H7 (cell line): ENCODE measurements at regions not wholly inside any gene's neighbourhood (a gene's known extent, or its start where the extent isn't known, plus 50 kb on each side); places are given as distances from the start of the nearest gene placed in this dataset.
A peak's percentile ranks its signal among the peaks of the same experiment; 100 is the strongest.

Source experiments
- DNase-seq: peaks from one replicate; pipeline ENCODE4 v3.0.0; 2012
- H3K27me3 ChIP-seq: 2 replicates; pipeline ENCODE4 v1.6.0; 2011; ENCODE audit warnings: mild to moderate bottlenecking, low read length; ENCODE audit not compliant: control insufficient read depth, insufficient read depth
- H3K36me3 ChIP-seq: replicated peaks from 2 replicates; pipeline ENCODE4 v1.5.1; 2011; ENCODE audit warnings: low read length; ENCODE audit not compliant: control insufficient read depth, insufficient read depth
- H3K4me3 ChIP-seq: 2 replicates; pipeline ENCODE4 v1.5.1; 2011; ENCODE audit warnings: low read depth, mild to moderate bottlenecking, control low read depth, low read length, moderate library complexity; ENCODE audit not compliant: insufficient read depth

GRCh38 chr20:39243962-39244361 lies 281.8 kb downstream of the DHX35 start:
- DNase-seq: no peak
- no peak overlapping the region for H3K4me3 ChIP-seq
- no peaks in the 10 kb centered on the region for H3K27me3 ChIP-seq
- H3K36me3 ChIP-seq: no peaks in the 10 kb centered on the region

GRCh38 chr20:39242614-39243013 lies 280.5 kb downstream of the DHX35 start:
- H3K4me3 ChIP-seq: no peak overlapping the region
- H3K27me3 ChIP-seq: no peaks in the 10 kb centered on the region
- DNase-seq: no peak
- no peaks in the 10 kb centered on the region for H3K36me3 ChIP-seq

- no peak overlapping the region for H3K4me3 ChIP-seq
- no peak for DNase-seq
- H3K36me3 ChIP-seq: no peaks in the 10 kb centered on the region
These were observed 272.5 kb downstream of the DHX35 start for GRCh38 chr20:39234520-39235095.

GRCh38 chr20:39233755-39234154 lies 271.6 kb downstream of the DHX35 start:
- H3K4me3 ChIP-seq: no peak overlapping the region
- DNase-seq: no peak

More at GRCh38 chr20:39234520-39235095, 272.5 kb downstream of the DHX35 start:
- H3K27me3 ChIP-seq: no peaks in the 10 kb centered on the region

DNA sequence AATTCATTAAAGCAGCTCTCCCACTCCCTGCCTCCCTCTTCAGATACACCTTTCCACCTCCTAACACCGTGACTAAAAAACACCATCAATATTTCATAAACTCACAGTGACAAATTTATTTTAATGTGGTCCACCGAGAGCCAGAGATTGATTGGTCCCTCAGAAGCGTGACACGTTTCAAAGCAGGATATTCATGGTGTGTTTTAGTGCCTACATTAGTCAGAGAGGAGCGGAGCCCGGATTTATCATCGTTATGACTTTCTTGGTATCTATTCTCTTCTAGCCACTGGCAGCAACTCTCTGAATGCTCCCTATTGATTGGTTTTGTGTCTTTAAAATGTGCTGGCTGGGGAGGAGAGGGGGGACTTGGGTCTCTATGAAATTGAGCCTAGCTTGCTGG lies 265.3 kb downstream of the DHX35 start:
- no peak for DNase-seq
- Histone ChIP-seq H3K27me3 (no peaks in the 10 kb centered on the region), H3K36me3 (no peaks in the 10 kb centered on the region), H3K4me3 (no peak overlapping the region)

More at GRCh38 chr20:39233755-39234154, 271.6 kb downstream of the DHX35 start:
- Histone ChIP-seq H3K27me3 (no peaks in the 10 kb centered on the region), H3K36me3 (no peaks in the 10 kb centered on the region)

DNA sequence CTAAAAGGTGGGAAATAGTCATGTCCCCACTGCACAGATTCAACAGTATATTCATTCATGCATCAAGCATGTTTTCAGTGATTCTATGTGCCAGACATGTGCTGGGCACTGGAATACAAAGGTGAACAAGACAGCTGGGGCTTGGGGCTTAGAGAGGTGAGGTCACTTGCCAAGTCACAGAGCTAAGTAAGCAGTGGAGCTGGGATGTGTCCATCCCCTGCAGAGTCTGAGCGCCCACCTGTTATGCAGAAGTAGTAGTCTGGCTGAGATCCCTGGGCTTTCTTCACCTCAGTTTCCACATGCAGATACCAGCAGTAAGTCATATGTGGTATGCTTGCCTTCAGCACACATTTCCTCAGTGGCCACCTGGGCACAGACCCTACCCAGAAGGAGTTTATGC lies 263.8 kb downstream of the DHX35 start:
- DNase-seq: no peak
- no peaks in the 10 kb centered on the region for H3K36me3 ChIP-seq
- H3K4me3 ChIP-seq: no peak overlapping the region
- no peaks in the 10 kb centered on the region for H3K27me3 ChIP-seq

DNA sequence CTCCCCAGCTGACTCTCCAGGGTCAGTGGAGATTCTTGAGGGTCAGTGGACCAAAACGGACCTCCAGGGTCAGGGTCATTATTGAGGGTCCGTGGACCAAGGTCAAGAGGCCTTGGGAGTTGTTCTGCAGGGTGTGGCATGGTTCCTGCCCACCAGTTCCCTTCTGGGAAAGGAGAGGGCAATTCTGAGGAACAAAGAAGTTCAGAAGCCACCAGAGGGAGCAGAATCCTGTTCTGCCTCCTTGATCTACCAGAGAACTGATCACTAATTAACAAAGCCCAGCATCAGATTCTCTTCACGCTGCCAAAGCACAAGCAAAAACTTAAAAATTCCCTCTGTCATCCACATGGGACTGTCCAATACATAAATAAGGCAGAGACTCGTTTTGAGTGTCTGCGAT lies 263.4 kb downstream of the DHX35 start:
- Histone ChIP-seq H3K36me3 (no peaks in the 10 kb centered on the region), H3K27me3 (no peaks in the 10 kb centered on the region), H3K4me3 (no peak overlapping the region)
- DNase-seq: no peak

GRCh38 chr20:39222101-39222500 lies 260.0 kb downstream of the DHX35 start:
- Histone ChIP-seq H3K4me3 (no peak overlapping the region), H3K27me3 (peaks cover 3% of the 10 kb centered on the region; the same call in 1 of the 2 replicates), H3K36me3 (no peaks in the 10 kb centered on the region)
- DNase-seq: no peak

DNA sequence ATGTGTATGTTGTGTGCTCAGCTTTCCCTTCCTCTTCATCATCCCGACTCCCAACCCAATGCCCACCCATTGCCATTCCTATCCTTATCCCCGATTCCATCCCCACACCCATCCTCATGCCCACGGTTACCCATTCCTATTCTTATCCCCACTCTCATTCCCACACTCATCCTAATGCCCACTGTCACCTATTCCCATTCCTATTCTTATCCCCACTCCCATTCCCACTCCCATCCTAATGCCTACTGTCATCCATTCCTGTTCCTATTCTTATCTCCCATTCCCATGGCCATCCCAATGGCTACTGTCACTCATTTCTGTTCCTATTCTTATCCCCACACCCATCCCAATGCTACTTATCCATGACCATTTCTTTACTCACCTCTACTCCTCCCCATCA lies 254.1 kb downstream of the DHX35 start:
- H3K36me3 ChIP-seq: no peaks in the 10 kb centered on the region
- DNase-seq: no peak
- H3K4me3 ChIP-seq: no peak overlapping the region
- peaks cover 7% of the 10 kb centered on the region; the same call in 1 of the 2 replicates for H3K27me3 ChIP-seq

DNA sequence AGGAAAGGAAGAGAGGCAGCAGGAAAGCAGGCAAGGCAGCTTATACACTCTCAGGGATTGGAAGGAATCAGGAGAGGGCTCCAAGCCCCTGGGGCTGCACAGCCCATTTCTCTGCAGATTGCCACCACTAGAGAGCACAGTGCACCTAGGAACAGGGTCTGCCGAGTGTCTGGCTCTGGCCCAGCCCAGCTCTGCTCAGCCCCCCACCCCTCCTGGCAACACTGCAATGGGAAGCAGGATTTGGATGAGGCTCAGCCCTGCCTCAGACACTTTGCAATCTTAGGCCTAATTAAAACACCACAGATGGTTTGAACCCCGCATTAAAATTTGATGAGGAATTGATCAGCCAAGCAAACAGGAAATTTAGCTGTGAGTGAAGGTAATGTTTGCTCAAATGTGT lies 252.7 kb downstream of the DHX35 start:
- Histone ChIP-seq H3K4me3 (no peak overlapping the region), H3K36me3 (no peaks in the 10 kb centered on the region), H3K27me3 (peaks cover 7% of the 10 kb centered on the region)
- peak; percentile 29 for DNase-seq

GRCh38 chr20:39213476-39214145 lies 251.5 kb downstream of the DHX35 start:
- no peak for DNase-seq
- peaks cover 7% of the 10 kb centered on the region for H3K27me3 ChIP-seq
- H3K4me3 ChIP-seq: no peak overlapping the region
- no peaks in the 10 kb centered on the region for H3K36me3 ChIP-seq

- no peak overlapping the region for H3K4me3 ChIP-seq
- H3K36me3 ChIP-seq: no peaks in the 10 kb centered on the region
- peaks cover 7% of the 10 kb centered on the region for H3K27me3 ChIP-seq
- no peak for DNase-seq
These were observed 249.1 kb downstream of the DHX35 start for GRCh38 chr20:39211060-39211748.

DNA sequence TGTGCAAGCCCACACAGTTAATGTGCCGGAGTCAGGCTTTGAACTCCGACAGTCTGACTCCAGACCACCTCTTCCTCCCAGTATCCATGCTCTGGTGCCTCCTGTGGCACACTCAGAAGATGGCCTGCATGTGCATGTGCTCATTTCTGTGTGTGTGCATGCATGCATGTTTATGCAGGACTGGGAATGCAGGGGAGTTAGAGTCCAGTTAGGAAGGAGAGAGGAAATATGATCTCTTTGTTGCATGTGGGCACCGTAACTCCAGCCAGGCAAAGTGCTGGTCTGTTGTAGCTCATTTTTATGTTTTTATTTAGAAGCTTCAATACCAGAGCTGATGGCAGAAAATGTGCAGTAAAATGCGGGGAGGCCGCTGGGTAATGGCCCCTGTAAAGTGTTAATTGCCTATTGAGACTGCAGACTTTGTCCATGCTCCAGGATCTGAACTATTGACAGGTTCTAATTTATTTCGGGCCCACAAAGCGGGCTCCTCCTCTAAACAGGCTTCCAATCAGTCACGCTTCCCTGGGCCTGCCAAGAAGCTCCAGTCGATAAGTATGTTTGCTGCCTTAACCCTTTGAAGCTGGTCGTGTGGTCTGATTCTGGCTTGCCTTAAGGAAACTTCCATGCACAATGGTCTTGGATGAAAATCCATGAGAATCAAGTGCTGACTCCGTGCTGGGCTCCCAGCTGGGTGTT lies 248.3 kb downstream of the DHX35 start:
- Histone ChIP-seq H3K27me3 (peaks cover 7% of the 10 kb centered on the region), H3K36me3 (no peaks in the 10 kb centered on the region), H3K4me3 (no peak overlapping the region)
- no peak for DNase-seq

DNA sequence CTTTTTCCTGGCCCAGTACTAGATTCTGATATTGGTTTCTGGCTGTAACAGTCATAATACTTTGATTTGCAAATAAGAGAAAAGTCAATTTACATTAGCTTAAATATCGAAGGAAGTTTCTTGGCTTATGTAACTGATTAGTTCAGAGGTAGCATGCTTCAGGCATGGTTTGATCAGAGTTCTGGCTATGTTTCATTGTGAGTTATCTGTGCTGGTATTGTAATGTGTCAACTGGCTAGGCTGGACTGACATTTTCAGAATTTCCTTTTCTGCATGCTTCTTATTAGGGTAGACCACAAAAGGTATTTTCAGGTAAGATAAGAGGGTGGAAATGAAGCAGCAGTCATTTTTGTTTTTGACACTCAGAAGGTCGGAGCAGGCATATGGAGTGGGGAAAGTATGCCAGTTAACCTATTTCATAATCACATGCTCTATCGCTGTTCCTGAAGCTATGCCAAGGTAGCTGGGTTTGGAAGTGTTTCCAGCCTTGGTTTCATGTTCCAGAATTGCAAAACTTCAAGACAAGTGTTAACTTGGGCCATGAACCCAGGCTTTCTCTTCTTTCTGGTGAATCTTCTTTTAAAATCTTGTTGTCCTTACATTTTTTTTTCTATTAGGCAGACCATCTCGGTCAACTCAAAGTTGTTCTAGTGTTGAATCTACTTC lies 244.9 kb downstream of the DHX35 start:
- no peaks in the 10 kb centered on the region for H3K36me3 ChIP-seq
- peaks cover 3% of the 10 kb centered on the region for H3K27me3 ChIP-seq
- no peak overlapping the region for H3K4me3 ChIP-seq
- DNase-seq: no peak
